Endothelial cell of umbilical vein (primary cell): ENCODE measurements at regions not wholly inside any gene's neighbourhood (a gene's known extent, or its start where the extent isn't known, plus 50 kb on each side); places are given as distances from the start of the nearest gene placed in this dataset.

ENCODE experiments used
- BruUV-seq: library from RNA; stranded (reverse); fragments of 400-500 nt; replicated peaks from 2 replicates; lab custom pipeline; 2021; lab: Mats Ljungman, UMichigan
- CTCF ChIA-PET: fragments of 300-600, 350-600 bp; sonication (Branson Sonifier 250); formaldehyde crosslinking; loops from one replicate; lab custom pipeline; 2021; ENCODE audit warnings: antibody characterized with exemption, inconsistent platforms; lab: Charles Lee
- POLR2A ChIA-PET: fragments of 300-600, 350-600 bp; sonication (Branson Sonifier 250); formaldehyde crosslinking; loops from one replicate; lab custom pipeline; 2021; ENCODE audit warnings: antibody characterized with exemption, inconsistent platforms; lab: Charles Lee
- DNase-seq: peaks from one replicate; pipeline ENCODE4 v3.0.0-alpha.2; 2011; ENCODE audit warnings: low read depth, low spot score
- FAIRE-seq: peaks from 2 replicates; lab custom pipeline; 2011; peaks lifted over from hg19 to GRCh38; lab: Jason Lieb, UNC
- H2AFZ ChIP-seq: 2 replicates; pipeline ENCODE4 v1.6.0; 2012; ENCODE audit warnings: low read depth, low read length, control low read depth, inconsistent platforms
- H3K27ac ChIP-seq: 2 replicates; pipeline ENCODE4 v1.5.1; 2011; ENCODE audit warnings: low read depth, mild to moderate bottlenecking, control low read depth, low read length, moderate library complexity; ENCODE audit not compliant: insufficient read depth
- H3K27me3 ChIP-seq, 2 experiments: 2 replicates each; pipeline versions ENCODE4 v1.6.0 to v1.6.1; 2011; ENCODE audit warnings: low read length in 2 of 2, mixed read lengths in 1 of 2; ENCODE audit not compliant: control insufficient read depth in 2 of 2, insufficient read depth in 2 of 2
- H3K36me3 ChIP-seq, 2 experiments: 2 replicates in 1 of 2; 3 replicates in 1 of 2; pipeline ENCODE4 v1.5.1; 2011; ENCODE audit warnings: low read length in 2 of 2, mild to moderate bottlenecking in 1 of 2, moderate library complexity in 1 of 2; ENCODE audit not compliant: control insufficient read depth in 2 of 2, insufficient read depth in 2 of 2; ENCODE audit errors: extremely low read depth in 1 of 2
- H3K4me1 ChIP-seq: 3 replicates; pipeline ENCODE4 v1.5.1; 2011; ENCODE audit warnings: mild to moderate bottlenecking, low read length; ENCODE audit not compliant: control insufficient read depth, insufficient read depth; ENCODE audit errors: extremely low read depth
- H3K4me2 ChIP-seq: 2 replicates; pipeline ENCODE4 v1.6.1; 2011; ENCODE audit warnings: low read length, control low read depth, mixed read lengths; ENCODE audit not compliant: insufficient read depth
- H3K4me3 ChIP-seq, 3 experiments: fragments of 200-600 bp in 1 of 3; sonication (generic), shearing (Covaris generic) in 1 of 3; replicated peaks in 1 of 3; 2 replicates each; pipeline ENCODE4 v1.5.1; 2011 to 2016; ENCODE audit warnings: control low read depth in 3 of 3, low read length in 3 of 3, mild to moderate bottlenecking in 2 of 3, inconsistent platforms in 1 of 3, low read depth in 1 of 3, moderate library complexity in 1 of 3; ENCODE audit not compliant: insufficient read depth in 1 of 3
- H3K79me2 ChIP-seq: 2 replicates; pipeline ENCODE4 v1.6.0; 2012; ENCODE audit warnings: low read length, inconsistent platforms; ENCODE audit not compliant: control insufficient read depth, insufficient read depth
- H3K9ac ChIP-seq: replicated peaks from 2 replicates; pipeline ENCODE3; 2011; ENCODE audit warnings: low read length, control low read depth; ENCODE audit not compliant: insufficient read depth; ENCODE audit errors: extremely low read depth
- H3K9me1 ChIP-seq: replicated peaks from 3 replicates; pipeline ENCODE4 v1.6.0; 2011; ENCODE audit warnings: mild to moderate bottlenecking, low read length; ENCODE audit not compliant: control insufficient read depth, insufficient read depth; ENCODE audit errors: extremely low read depth
- H3K9me3 ChIP-seq: replicated peaks from 2 replicates; pipeline ENCODE4 v1.5.1; 2012; ENCODE audit warnings: low read length, inconsistent platforms; ENCODE audit not compliant: control insufficient read depth, insufficient read depth
- H4K20me1 ChIP-seq: replicated peaks from 2 replicates; pipeline ENCODE3; 2011; ENCODE audit warnings: mild to moderate bottlenecking, low read length; ENCODE audit not compliant: control insufficient read depth, insufficient read depth; ENCODE audit errors: extremely low read depth
- CTCF ChIP-seq, 2 donors: IDR thresholded peaks; 1 replicate in 1 of 2; 2 replicates in 1 of 2; pipeline ENCODE4 v1.5.1; 2011; ENCODE audit warnings: low read length in 2 of 2, mild to moderate bottlenecking in 2 of 2, moderate library complexity in 2 of 2, control low read depth in 1 of 2, inconsistent platforms in 1 of 2, low read depth in 1 of 2; ENCODE audit not compliant: insufficient read depth in 1 of 2; ENCODE audit errors: extremely low read depth in 1 of 2
- EZH2 ChIP-seq: IDR thresholded peaks from 2 replicates; pipeline ENCODE4 v1.6.1; 2012; ENCODE audit warnings: borderline replicate concordance, low read depth, mild to moderate bottlenecking, moderate library complexity, low read length, inconsistent platforms; ENCODE audit not compliant: severe bottlenecking
- FOS ChIP-seq: IDR thresholded peaks from 2 replicates; pipeline ENCODE4 v1.6.1; 2011; ENCODE audit warnings: mild to moderate bottlenecking, low read length, moderate library complexity, borderline replicate concordance; ENCODE audit not compliant: insufficient read depth
- GATA2 ChIP-seq: IDR thresholded peaks from 2 replicates; pipeline ENCODE4 v1.7.0; 2011; ENCODE audit warnings: low read depth, mild to moderate bottlenecking, moderate library complexity, mixed read lengths, low read length; ENCODE audit not compliant: insufficient read length, insufficient read depth
- JUN ChIP-seq: IDR thresholded peaks from 2 replicates; pipeline ENCODE4 v1.6.1; 2011; ENCODE audit warnings: borderline replicate concordance, low read depth; ENCODE audit not compliant: insufficient read length, insufficient read depth
- MAX ChIP-seq: IDR thresholded peaks from 2 replicates; pipeline ENCODE4 v1.6.1; 2011; ENCODE audit not compliant: insufficient read depth, insufficient read length
- MYC ChIP-seq: IDR thresholded peaks from one replicate; pipeline ENCODE4 v1.6.1; 2011; ENCODE audit warnings: mild to moderate bottlenecking, low read depth, low read length
- POLR2A ChIP-seq: IDR thresholded peaks from 2 replicates; pipeline ENCODE4 v1.6.1; 2012; ENCODE audit warnings: low read depth, mild to moderate bottlenecking, control low read depth, low read length
- POLR2AphosphoS5 ChIP-seq: IDR thresholded peaks from 2 replicates; pipeline ENCODE4 v1.6.1; 2012; ENCODE audit warnings: low read depth, mild to moderate bottlenecking, control low read depth, low read length, moderate library complexity; ENCODE audit not compliant: insufficient read depth
- dilution Hi-C: fragments of 300-500 bp; cut with MboI; formaldehyde crosslinking; loops from one replicate; pipeline ENCODE4 v1.15.0; 2019; ENCODE audit warnings: low sequenced_read_pairs; ENCODE audit not compliant: extremely low pct_ligation_motif_present
- intact Hi-C: fragments of 100-400 bp; cut with micrococcal nuclease; formaldehyde crosslinking; loops from one replicate; pipeline ENCODE4 v1.10.0; 2022

GRCh38 chr14:88085736-88086135, 80.8 kb downstream of the GPR65 start:
- TF ChIP-seq POLR2AphosphoS5 (no peak), JUN (no peak), MYC (no peak), FOS (no peak), POLR2A (no peak), EZH2 (no peak), MAX (no peak), CTCF (IDR thresholded peaks at IDR 0.05; ENCODE audit: extremely low read depth in 1 of 2, insufficient read depth in 1 of 2, low read depth in 1 of 2, low read length in 2 of 2) (no peak), GATA2 (no peak)
- DNase-seq (no peak), FAIRE-seq (no peak)
- Histone ChIP-seq H3K27ac (no peak overlapping the region), H4K20me1 (no peaks in the 10 kb centered on the region), H3K9me3 (no peaks in the 10 kb centered on the region), H2AFZ (no peak overlapping the region), H3K4me2 (no peak overlapping the region), H3K36me3 (no peaks in the 10 kb centered on the region), H3K27me3 (no peaks in the 10 kb centered on the region), H3K4me1 (no peaks in the 10 kb centered on the region), H3K4me3 (no peak overlapping the region), H3K9me1 (no peaks in the 10 kb centered on the region), H3K9ac (no peak overlapping the region), H3K79me2 (no peaks in the 10 kb centered on the region)
- no TSS peak for BruUV-seq
- dilution Hi-C loops (no loop called here), intact Hi-C loops (no loop called here)
- ChIA-PET POLR2A (no interaction called here), CTCF (no interaction called here)
